Epithelial cell of proximal tubule (primary cell): ENCODE measurements at regions not wholly inside any gene's neighbourhood (a gene's known extent, or its start where the extent isn't known, plus 50 kb on each side); places are given as distances from the start of the nearest gene placed in this dataset.

Experiments
- DNase-seq: peaks from one replicate; pipeline ENCODE4 v3.0.0-alpha.2; 2011; ENCODE audit warnings: low read depth
- H3K4me3 ChIP-seq: 2 replicates; pipeline ENCODE4 v1.5.1; 2011; ENCODE audit warnings: low read depth, mild to moderate bottlenecking, low read length
- TF ChIP-seq, protein P1 (sequence below): conservative IDR thresholded peaks from 2 replicates; pipeline ENCODE4 v1.5.1; 2012; ENCODE audit warnings: low read depth, mild to moderate bottlenecking, low read length

DNA sequence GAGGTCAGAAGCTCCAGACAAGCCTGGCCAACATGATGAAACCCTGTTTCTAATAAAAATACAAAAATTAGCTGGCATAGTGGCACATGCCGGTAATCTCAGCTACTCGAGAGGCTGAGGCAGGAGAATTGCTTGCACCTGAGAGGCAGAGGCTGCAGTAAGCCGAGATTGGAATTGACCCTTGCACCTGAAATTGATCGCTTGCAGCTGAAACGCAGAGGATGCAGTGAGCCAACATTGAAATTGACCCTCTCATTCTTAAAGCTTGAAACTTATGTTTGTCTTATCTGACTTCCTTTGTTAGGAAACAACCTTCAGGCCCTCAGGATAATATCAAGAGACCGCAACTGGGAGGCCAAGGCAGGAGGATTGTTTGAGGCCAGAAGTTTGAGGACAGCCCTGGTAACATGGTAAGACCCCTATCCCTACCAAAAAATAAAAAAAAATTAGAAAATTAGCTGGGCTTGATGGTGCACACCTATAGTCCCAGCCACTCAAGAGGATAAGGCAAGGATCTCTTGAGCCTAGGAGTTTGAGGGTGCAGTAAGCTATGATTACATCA is 376.6 kb upstream of the XYLT1 start:
- no peak for DNase-seq
- TF ChIP-seq, protein P1, sequence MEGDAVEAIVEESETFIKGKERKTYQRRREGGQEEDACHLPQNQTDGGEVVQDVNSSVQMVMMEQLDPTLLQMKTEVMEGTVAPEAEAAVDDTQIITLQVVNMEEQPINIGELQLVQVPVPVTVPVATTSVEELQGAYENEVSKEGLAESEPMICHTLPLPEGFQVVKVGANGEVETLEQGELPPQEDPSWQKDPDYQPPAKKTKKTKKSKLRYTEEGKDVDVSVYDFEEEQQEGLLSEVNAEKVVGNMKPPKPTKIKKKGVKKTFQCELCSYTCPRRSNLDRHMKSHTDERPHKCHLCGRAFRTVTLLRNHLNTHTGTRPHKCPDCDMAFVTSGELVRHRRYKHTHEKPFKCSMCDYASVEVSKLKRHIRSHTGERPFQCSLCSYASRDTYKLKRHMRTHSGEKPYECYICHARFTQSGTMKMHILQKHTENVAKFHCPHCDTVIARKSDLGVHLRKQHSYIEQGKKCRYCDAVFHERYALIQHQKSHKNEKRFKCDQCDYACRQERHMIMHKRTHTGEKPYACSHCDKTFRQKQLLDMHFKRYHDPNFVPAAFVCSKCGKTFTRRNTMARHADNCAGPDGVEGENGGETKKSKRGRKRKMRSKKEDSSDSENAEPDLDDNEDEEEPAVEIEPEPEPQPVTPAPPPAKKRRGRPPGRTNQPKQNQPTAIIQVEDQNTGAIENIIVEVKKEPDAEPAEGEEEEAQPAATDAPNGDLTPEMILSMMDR, result no peak

DNA sequence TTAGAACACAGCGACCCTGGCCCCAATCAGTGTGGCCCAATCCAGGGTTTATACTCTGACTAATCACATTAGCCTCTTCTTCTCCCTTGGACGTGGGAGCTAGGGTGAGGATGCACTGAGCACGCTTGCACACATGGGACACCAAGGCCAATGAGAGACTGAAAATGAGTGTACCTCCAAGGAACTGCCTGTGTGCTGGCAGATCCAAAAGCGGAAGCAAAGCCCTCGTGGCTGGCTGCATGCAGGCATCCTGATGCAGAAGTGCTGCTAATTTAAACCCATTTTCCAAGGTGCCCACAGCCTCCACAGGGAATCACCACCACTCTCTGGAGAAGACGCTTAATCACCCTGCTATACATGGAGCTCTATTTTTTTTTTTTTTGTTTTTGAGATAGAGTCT is 375.3 kb upstream of the XYLT1 start:
- H3K4me3 ChIP-seq, result no peak overlapping the region
- DNase-seq, result no peak
- TF ChIP-seq, protein P1, result no peak

More for the DNA sequence above, 376.6 kb upstream of the XYLT1 start:
- no peak overlapping the region for H3K4me3 ChIP-seq

DNA sequence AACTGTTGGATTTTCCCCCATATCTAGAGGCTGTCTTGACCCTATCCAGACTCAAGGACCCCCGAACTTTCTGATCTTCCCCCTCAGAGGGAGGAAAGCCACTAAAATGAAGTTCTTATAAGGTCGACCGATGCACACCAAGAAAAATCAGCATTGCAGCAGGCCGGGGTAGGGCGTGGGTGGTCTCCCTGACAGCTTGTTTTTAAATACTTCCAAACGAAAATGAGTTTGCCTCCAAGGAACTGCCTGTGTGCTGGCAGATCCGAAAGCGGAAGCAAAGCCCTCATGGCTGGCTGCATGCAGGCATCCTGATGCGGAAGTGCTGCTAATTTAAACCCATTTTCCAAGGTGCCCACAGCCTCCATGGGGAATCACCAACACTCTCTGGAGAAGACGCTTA is 374.3 kb upstream of the XYLT1 start:
- H3K4me3 ChIP-seq, result no peak overlapping the region
- no peak for DNase-seq
- TF ChIP-seq, protein P1, result no peak

DNA sequence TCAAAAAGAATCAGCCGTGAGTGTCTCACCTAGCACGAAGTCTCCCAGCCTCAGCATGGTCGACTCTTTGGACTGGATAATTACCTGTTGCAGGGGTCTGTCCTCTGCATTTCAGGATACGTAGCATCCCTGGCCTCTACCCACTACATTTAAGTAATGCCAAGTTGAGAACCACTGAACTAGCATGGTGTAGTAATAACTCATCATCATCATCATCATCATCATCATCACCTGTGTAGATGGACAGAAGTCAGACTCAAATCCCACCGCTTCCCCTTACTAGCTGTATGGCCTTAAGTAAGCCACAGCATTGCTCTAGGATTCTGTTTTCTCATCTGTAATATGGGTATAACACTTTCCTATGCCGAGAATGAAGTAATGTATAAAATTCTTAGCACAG is 373.1 kb upstream of the XYLT1 start:
- TF ChIP-seq, protein P1, result no peak
- no peak overlapping the region for H3K4me3 ChIP-seq
- DNase-seq, result no peak

DNA sequence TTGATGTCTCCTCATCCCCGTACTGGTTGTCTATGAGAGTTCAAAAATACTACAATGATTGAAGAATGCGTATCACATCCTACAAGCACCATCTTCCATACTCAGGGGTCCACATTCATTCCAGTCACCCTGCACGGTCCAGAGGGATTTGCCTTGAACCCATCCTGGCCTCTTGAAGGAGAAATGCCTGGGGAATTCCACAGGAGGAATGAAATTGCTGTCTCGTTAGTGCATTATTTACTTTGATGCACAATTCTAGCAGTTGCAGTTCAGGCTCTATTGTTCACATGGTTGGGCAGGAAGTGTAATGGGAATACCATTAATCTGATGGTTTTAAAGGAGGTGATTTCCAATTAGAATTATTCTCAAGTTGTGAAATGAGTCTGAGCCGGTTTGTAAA is 369.1 kb upstream of the XYLT1 start:
- TF ChIP-seq, protein P1, result no peak
- no peak for DNase-seq
- H3K4me3 ChIP-seq, result no peak overlapping the region

DNA sequence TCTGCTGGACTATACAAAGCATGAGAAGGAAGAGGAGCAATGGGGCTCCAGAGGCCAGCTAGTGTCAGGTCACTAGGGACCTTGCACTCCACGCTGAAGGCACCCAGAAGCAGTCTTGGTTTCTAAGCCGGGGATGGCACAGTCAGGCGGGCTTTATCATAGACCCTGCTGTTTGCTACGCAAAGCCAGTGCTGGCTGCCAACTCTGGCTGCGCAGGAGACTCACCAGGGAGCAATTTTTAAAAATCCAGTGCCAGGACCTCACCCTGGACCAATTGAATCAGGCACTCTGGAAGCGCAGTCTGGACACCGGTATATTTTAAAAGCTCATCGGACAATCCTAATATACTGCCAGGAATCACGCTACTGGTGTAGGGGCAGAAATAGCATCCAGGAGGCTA is 368.5 kb upstream of the XYLT1 start:
- no peak for DNase-seq
- TF ChIP-seq, protein P1, result no peak
- no peak overlapping the region for H3K4me3 ChIP-seq

DNA sequence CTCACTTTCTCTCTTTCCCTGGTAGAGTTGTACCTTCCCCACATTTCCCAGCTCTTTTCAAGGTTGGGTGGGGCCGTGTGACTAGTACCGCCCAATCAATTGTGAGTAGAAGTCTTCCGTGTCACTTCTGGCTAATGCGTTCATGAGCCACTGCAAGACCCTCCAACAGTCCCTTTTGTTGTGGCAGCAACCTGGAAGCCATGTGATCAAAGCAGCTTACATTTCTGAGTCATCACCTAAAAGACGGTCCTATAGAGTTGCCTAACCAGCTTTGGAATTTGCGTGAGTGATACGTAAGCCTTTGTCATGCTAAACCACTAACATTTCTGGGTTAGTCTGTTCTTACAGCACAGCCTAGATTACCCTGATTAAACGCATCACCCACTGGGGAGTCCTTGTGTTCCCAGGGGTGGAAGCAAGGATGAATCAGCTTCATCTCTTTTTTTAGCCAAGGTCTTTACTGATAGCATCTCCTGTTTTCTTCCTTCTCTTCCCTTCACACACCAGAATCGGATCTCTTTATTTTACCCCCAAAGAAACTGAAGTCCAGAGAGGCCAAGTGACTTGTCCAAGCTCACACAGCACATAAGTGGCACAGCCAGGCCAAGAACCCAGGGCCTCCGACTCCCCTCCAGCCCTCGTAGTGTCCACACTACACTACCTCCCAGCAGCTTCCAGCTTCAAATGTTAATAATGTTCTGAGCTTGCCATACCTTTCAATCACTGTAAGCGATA is 366.3 kb upstream of the XYLT1 start:
- TF ChIP-seq, protein P1, result no peak
- H3K4me3 ChIP-seq, result no peak overlapping the region
- no peak for DNase-seq
